Adrenal gland (tissue), 5 donors: ENCODE measurements at regions not wholly inside any gene's neighbourhood (a gene's known extent, or its start where the extent isn't known, plus 50 kb on each side); places are given as distances from the start of the nearest gene placed in this dataset.

Source experiments
- POLR2A ChIP-seq, 2 donors: fragments of 450-650 bp; IDR thresholded peaks; one replicate each; pipeline ENCODE4 v1.6.1; 2017; ENCODE audit warnings: antibody characterized with exemption in 2 of 2, mild to moderate bottlenecking in 2 of 2, moderate library complexity in 1 of 2
- TF ChIP-seq, protein P1 (sequence below), 6 experiments: fragments of 450-650 bp in 4 of 6; fragments of 200-600 bp in 2 of 6; sonication (generic) in 1 of 6; IDR thresholded peaks; 1 replicate in 5 of 6; 2 replicates in 1 of 6; pipeline versions ENCODE4 v1.5.1 to v1.8.0; 2016 to 2021; ENCODE audit warnings: antibody characterized with exemption in 6 of 6, mild to moderate bottlenecking in 2 of 6, moderate library complexity in 1 of 6
- donor health status: DM: no; HTN: no; CAD: no.

DNA sequence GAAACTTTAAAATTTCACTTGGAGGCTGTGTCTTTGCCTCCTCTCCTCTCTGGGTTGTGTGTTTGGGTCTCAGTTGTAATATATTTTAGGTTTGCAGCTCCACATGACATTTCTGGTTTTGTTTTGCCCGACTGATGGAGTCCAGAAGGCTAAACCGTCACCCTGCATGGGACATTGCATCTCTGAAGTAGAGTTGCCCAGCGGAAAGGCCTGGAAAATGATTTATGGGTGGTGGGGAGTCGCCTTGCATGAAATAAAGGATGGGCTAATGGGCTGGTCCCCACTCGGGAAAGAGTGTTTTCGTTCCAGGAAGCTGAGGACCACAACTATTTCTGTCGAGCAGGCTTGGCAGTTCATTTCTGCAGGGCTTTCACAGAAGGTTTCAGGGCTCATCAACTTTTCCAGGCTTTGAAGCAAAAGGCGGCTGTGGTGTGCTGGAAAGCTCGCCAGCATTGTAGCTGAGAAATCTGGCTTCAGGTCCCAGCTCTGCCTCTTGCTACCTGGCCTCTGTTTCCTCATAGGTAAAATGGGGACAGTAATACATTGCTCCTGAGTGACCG is 74.8 kb upstream of the GSC start:
- TF ChIP-seq, protein P1, sequence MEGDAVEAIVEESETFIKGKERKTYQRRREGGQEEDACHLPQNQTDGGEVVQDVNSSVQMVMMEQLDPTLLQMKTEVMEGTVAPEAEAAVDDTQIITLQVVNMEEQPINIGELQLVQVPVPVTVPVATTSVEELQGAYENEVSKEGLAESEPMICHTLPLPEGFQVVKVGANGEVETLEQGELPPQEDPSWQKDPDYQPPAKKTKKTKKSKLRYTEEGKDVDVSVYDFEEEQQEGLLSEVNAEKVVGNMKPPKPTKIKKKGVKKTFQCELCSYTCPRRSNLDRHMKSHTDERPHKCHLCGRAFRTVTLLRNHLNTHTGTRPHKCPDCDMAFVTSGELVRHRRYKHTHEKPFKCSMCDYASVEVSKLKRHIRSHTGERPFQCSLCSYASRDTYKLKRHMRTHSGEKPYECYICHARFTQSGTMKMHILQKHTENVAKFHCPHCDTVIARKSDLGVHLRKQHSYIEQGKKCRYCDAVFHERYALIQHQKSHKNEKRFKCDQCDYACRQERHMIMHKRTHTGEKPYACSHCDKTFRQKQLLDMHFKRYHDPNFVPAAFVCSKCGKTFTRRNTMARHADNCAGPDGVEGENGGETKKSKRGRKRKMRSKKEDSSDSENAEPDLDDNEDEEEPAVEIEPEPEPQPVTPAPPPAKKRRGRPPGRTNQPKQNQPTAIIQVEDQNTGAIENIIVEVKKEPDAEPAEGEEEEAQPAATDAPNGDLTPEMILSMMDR (IDR thresholded peaks at IDR 0.05) = no peak
- TF ChIP-seq POLR2A (IDR thresholded peaks at IDR 0.05) = no peak
